SKM-1 (cell line): ENCODE measurements at regions not wholly inside any gene's neighbourhood (a gene's known extent, or its start where the extent isn't known, plus 50 kb on each side); places are given as distances from the start of the nearest gene placed in this dataset.

ENCODE experiments used
- DNase-seq: peaks from one replicate; lab custom pipeline; 2025; ENCODE audit not compliant: unreplicated experiment; lab: John Stamatoyannopoulos, UW

- DNase-seq = no peak
These were observed 122.3 kb upstream of the RAB6C start for GRCh38 chr2:129857200-129857599.

GRCh38 chr2:129859175-129859574 is 120.3 kb upstream of the RAB6C start:
- DNase-seq = no peak

- no peak for DNase-seq
These were observed 119.4 kb upstream of the RAB6C start for GRCh38 chr2:129860088-129860487.

GRCh38 chr2:129861666-129862288 is 117.7 kb upstream of the RAB6C start:
- DNase-seq = no peak

GRCh38 chr2:129862668-129863067 is 116.8 kb upstream of the RAB6C start:
- DNase-seq = no peak

GRCh38 chr2:129863350-129863749 is 116.1 kb upstream of the RAB6C start:
- DNase-seq = no peak

GRCh38 chr2:129864719-129865118 is 114.7 kb upstream of the RAB6C start:
- no peak for DNase-seq

GRCh38 chr2:129865976-129866375 is 113.5 kb upstream of the RAB6C start:
- DNase-seq = no peak

GRCh38 chr2:129866391-129866790 is 113.1 kb upstream of the RAB6C start:
- DNase-seq = no peak

- no peak for DNase-seq
These were observed 111.3 kb upstream of the RAB6C start for GRCh38 chr2:129868151-129868550.

- DNase-seq = no peak
These were observed 108.7 kb upstream of the RAB6C start for GRCh38 chr2:129870685-129871241.

GRCh38 chr2:129872446-129872845 is 107.0 kb upstream of the RAB6C start:
- no peak for DNase-seq

GRCh38 chr2:129876541-129876940 is 102.9 kb upstream of the RAB6C start:
- no peak for DNase-seq

GRCh38 chr2:129877289-129877741 is 102.2 kb upstream of the RAB6C start:
- peak; percentile 21 for DNase-seq

GRCh38 chr2:129877795-129878775 is 101.4 kb upstream of the RAB6C start:
- no peak for DNase-seq

- DNase-seq = no peak
These were observed 99.8 kb upstream of the RAB6C start for GRCh38 chr2:129879614-129880180.

- DNase-seq = no peak
These were observed 99.2 kb upstream of the RAB6C start for GRCh38 chr2:129880309-129880708.

GRCh38 chr2:129880971-129881370 is 98.5 kb upstream of the RAB6C start:
- no peak for DNase-seq

GRCh38 chr2:129881786-129882396 is 97.6 kb upstream of the RAB6C start:
- no peak for DNase-seq

GRCh38 chr2:129882476-129882875 is 97.0 kb upstream of the RAB6C start:
- DNase-seq = no peak

GRCh38 chr2:129883121-129883520 is 96.3 kb upstream of the RAB6C start:
- DNase-seq = no peak
